ENCODE measurements at regions not wholly inside any gene's neighbourhood (a gene's known extent, or its start where the extent isn't known, plus 50 kb on each side); places are given as distances from the start of the nearest gene placed in this dataset.
A peak's percentile ranks its signal among the peaks of the same experiment; 100 is the strongest.

DNA sequence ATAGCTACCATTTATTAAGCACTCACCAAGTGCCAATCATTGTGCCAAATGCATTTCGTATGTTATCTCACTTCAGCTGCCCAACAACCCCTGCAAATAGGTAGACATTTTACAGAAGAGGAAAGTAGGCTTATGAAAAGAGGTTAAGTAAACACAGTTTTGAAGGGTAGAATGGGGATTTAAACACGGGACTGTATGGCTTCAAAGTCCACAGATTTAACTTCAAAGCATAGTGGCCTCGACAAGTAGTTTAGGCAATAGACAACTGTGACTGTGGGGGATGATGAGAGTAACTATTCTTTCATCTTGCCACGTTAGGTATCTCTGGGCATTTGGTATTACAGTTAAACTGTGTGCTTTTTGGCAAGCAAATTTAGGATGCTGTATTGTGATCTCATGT, 266.8 kb upstream of the SRRM4 start (continued):
- TF ChIP-seq, protein P1, sequence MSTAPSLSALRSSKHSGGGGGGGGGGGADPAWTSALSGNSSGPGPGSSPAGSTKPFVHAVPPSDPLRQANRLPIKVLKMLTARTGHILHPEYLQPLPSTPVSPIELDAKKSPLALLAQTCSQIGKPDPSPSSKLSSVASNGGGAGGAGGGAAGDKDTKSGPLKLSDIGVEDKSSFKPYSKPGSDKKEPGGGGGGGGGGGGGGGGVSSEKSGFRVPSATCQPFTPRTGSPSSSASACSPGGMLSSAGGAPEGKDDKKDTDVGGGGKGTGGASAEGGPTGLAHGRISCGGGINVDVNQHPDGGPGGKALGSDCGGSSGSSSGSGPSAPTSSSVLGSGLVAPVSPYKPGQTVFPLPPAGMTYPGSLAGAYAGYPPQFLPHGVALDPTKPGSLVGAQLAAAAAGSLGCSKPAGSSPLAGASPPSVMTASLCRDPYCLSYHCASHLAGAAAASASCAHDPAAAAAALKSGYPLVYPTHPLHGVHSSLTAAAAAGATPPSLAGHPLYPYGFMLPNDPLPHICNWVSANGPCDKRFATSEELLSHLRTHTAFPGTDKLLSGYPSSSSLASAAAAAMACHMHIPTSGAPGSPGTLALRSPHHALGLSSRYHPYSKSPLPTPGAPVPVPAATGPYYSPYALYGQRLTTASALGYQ (CRISPR knock-in tag; IDR thresholded peaks at IDR 0.05), result peak; percentile 98
- TF ChIP-seq MED13 (CRISPR knock-in tag; IDR thresholded peaks at IDR 0.05) (peak; percentile 74; the same call in 1 of the 2 replicates), ZNF530 (CRISPR knock-in tag; IDR thresholded peaks at IDR 0.05; ENCODE audit: low read depth) (no peak), HNF4A (CRISPR knock-in tag; IDR thresholded peaks at IDR 0.05) (peak; percentile 100), ZNF792 (CRISPR knock-in tag; IDR thresholded peaks at IDR 0.05) (peak; percentile 79; the same call in 1 of the 2 replicates), ZMYM3 (CRISPR knock-in tag; IDR thresholded peaks at IDR 0.05) (peak; percentile 73; the same call in 1 of the 2 replicates), ZNF121 (CRISPR knock-in tag; IDR thresholded peaks at IDR 0.05) (peak; percentile 37; the same call in 1 of the 2 replicates), PCBP2 (optimal IDR thresholded peaks at IDR 0.05; ENCODE audit: low read depth, low read length, poor library complexity, severe bottlenecking) (no peak), EHMT2 (IDR thresholded peaks at IDR 0.05; ENCODE audit: borderline replicate concordance, low read depth, low read length) (peak; percentile 72; the same call in 1 of the 2 replicates), IRF2 (CRISPR knock-in tag; IDR thresholded peaks at IDR 0.05) (peak; percentile 44; the same call in 1 of the 2 replicates), RBAK (CRISPR knock-in tag; IDR thresholded peaks at IDR 0.05) (no peak)
- TF ChIP-seq, protein P2, sequence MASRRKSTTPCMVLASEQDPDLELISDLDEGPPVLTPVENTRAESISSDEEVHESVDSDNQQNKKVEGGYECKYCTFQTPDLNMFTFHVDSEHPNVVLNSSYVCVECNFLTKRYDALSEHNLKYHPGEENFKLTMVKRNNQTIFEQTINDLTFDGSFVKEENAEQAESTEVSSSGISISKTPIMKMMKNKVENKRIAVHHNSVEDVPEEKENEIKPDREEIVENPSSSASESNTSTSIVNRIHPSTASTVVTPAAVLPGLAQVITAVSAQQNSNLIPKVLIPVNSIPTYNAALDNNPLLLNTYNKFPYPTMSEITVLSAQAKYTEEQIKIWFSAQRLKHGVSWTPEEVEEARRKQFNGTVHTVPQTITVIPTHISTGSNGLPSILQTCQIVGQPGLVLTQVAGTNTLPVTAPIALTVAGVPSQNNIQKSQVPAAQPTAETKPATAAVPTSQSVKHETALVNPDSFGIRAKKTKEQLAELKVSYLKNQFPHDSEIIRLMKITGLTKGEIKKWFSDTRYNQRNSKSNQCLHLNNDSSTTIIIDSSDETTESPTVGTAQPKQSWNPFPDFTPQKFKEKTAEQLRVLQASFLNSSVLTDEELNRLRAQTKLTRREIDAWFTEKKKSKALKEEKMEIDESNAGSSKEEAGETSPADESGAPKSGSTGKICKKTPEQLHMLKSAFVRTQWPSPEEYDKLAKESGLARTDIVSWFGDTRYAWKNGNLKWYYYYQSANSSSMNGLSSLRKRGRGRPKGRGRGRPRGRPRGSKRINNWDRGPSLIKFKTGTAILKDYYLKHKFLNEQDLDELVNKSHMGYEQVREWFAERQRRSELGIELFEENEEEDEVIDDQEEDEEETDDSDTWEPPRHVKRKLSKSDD (CRISPR knock-in tag; IDR thresholded peaks at IDR 0.05; ENCODE audit: low read depth), result 0 out of 2 replicates have a peak, but pooled peaks have one; percentile 24
- TF ChIP-seq, protein P3, sequence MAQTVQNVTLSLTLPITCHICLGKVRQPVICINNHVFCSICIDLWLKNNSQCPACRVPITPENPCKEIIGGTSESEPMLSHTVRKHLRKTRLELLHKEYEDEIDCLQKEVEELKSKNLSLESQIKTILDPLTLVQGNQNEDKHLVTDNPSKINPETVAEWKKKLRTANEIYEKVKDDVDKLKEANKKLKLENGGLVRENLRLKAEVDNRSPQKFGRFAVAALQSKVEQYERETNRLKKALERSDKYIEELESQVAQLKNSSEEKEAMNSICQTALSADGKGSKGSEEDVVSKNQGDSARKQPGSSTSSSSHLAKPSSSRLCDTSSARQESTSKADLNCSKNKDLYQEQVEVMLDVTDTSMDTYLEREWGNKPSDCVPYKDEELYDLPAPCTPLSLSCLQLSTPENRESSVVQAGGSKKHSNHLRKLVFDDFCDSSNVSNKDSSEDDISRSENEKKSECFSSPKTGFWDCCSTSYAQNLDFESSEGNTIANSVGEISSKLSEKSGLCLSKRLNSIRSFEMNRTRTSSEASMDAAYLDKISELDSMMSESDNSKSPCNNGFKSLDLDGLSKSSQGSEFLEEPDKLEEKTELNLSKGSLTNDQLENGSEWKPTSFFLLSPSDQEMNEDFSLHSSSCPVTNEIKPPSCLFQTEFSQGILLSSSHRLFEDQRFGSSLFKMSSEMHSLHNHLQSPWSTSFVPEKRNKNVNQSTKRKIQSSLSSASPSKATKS (CRISPR knock-in tag; IDR thresholded peaks at IDR 0.05), result 0 out of 2 replicates have a peak, but pooled peaks have one; percentile 81
- TF ChIP-seq, protein P4, sequence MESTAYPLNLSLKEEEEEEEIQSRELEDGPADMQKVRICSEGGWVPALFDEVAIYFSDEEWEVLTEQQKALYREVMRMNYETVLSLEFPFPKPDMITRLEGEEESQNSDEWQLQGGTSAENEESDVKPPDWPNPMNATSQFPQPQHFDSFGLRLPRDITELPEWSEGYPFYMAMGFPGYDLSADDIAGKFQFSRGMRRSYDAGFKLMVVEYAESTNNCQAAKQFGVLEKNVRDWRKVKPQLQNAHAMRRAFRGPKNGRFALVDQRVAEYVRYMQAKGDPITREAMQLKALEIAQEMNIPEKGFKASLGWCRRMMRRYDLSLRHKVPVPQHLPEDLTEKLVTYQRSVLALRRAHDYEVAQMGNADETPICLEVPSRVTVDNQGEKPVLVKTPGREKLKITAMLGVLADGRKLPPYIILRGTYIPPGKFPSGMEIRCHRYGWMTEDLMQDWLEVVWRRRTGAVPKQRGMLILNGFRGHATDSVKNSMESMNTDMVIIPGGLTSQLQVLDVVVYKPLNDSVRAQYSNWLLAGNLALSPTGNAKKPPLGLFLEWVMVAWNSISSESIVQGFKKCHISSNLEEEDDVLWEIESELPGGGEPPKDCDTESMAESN (CRISPR knock-in tag; conservative IDR thresholded peaks at IDR 0.05), result peak; percentile 84; the same call in 1 of the 2 replicates
- TF ChIP-seq, protein P5, sequence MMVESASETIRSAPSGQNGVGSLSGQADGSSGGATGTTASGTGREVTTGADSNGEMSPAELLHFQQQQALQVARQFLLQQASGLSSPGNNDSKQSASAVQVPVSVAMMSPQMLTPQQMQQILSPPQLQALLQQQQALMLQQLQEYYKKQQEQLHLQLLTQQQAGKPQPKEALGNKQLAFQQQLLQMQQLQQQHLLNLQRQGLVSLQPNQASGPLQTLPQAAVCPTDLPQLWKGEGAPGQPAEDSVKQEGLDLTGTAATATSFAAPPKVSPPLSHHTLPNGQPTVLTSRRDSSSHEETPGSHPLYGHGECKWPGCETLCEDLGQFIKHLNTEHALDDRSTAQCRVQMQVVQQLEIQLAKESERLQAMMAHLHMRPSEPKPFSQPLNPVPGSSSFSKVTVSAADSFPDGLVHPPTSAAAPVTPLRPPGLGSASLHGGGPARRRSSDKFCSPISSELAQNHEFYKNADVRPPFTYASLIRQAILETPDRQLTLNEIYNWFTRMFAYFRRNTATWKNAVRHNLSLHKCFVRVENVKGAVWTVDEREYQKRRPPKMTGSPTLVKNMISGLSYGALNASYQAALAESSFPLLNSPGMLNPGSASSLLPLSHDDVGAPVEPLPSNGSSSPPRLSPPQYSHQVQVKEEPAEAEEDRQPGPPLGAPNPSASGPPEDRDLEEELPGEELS (CRISPR knock-in tag; IDR thresholded peaks at IDR 0.05), result peak; percentile 93
